GM19025 (cell line): ENCODE measurements at regions not wholly inside any gene's neighbourhood (a gene's known extent, or its start where the extent isn't known, plus 50 kb on each side); places are given as distances from the start of the nearest gene placed in this dataset.

Experiments used
- ATAC-seq: cut with Tn5 transposase; IDR thresholded peaks from one replicate; pipeline ENCODE4 v1.9.1; 2021; ENCODE audit warnings: mild to moderate bottlenecking, low read depth, moderate library complexity; ENCODE audit not compliant: unreplicated experiment

DNA sequence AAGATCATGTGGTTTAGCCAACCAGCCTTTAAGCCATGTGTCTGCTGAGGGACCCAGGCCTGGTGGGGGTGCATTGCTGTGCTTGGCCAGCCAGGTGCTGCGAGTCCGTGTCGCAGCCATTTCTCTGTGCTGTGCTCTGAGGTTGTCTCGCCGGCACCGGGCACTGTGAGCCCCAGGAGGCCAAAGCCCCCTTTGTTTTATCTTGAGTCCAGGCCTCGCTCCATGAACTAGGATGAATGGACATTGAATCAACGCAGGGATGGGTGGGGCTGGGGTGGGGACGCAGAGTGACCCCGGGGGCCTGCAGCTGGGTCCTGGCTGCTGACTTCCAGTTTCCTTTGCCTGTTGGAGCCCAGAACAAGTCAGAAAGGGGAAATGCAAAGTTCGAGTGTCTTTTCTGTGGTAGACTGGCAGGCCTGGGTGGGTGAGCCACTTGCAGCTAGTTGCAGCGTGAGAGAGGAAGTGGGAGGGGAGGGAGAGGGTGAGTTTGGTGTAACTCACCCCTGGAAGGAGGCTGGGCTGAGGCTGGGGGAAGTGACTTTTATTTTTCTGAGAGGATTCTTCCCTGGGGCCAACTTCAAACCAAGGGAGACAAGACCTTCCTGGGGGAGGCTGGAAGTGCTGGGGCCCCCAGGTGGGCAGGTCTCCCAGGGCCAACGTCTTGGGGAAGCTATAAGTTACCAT, 324.7 kb downstream of the SEC14L1 start:
- peak; percentile 59 for ATAC-seq

DNA sequence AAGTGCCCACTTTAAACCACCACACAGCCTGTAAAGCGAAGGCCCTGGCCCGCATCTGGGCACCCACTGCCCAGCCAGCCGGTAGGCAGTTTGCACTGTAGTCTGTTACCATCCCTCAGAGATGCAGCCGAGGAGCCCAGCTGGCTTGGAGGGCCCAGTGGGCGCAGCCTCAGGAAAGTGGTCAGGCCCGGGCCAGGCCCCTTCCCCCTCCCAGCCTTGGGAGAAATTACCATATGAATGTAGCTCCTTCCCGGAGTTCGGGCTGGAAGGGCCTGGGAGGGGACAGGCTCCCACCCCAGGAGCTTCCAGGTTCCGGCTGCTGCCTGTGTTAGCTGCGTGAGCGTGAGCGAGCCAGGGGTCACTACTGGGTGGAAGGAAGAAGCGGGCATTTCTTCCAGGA, 325.4 kb downstream of the SEC14L1 start:
- no peak for ATAC-seq

DNA sequence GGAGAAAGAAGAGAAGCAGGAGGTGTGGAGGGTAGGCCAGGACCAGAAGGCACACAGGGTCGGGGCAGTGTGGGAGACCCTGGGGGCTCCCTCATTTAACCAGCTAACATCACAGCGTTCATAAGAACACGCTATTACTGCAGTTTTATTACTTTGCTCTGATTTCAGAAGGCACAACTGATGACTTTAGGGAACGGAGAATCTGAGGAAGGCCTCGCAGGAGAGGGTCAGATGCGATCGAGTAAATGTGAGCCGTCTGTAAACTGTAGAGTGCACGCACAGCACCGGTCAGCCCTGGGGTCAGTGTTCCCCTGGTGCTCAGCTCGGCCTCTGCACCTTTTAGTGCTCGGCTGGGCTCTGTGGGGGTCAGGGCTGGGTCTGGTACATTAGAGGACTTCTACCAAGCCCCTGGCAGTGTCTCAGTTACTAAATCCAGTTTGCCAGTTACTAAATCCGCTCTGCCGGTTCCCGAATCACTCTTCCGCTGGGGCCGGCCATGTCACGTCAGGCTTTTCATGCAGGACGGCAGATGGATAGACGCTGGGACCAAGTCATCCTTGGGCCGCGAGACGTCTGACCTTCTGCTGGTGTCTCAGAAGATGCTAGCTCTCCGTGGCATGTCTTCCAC, 325.9 kb downstream of the SEC14L1 start:
- ATAC-seq = no peak

GRCh38 chr17:77467521-77467920, 326.8 kb downstream of the SEC14L1 start:
- ATAC-seq = no peak

DNA sequence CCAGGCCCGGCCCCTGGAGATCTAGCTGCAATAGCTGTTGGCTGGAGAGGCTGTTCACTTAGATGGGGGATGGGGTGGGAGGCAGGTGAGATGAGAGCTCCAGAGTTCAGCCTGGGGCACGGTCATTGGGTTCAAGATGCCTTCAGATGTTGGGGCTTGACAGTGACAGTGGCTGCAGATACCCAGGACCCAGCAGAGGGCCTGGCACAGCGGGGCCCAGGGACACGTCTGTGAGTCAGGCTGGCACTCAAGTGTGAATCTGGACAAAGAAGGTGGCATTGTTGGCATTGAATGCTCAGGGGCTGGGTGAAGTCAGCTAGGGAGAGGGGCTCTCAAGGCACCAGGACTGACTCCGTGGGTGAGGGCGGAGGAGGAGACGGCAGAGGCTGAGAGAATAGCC, 328.1 kb downstream of the SEC14L1 start:
- ATAC-seq = no peak

GRCh38 chr17:77470330-77470786, 329.6 kb downstream of the SEC14L1 start:
- no peak for ATAC-seq

DNA sequence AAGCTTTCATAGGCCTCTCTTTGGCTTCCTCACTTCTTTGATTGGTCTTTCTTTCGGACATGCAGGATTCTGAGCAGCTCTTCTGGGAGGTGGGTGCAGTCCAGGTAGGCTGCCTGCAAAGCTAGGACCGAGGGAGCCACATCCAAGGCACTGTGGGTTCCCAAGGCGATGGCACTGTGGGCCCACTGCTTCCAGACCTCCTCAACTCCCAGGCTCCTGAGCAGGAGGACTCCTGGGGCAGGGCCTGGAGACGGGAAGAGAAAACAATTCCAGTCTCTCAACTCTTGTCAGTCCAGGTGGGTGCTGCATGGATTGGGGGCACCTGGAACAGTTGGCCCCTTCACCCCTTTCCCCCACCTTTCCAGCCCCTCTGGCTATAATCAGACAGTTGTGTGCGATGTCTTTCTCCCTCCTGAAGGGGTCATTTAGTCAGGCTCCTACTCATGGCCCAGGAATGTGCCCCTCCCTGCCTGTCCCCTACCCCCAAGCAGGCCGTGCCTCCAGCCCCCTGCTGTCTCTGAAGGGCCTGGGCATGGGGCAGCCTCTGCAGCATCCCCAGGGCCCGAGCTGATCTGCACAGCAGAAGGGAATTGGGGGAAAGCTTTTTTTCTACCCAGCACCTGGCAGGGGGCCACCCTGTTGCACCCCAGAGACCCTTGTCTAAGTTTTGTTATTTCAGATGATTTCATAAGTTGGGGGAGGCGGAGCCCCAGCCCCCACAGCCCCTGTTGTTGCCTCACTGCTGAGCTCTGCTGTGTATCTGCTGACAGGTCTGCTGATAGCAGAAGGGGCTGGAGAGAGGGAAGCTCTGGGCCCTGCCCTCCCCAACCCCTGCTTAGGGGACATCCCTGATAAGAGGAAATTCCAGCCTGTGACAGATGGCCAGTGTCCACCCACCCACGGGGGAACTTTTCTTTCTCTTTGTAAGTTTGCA, 330.3 kb downstream of the SEC14L1 start:
- no peak for ATAC-seq

- no peak for ATAC-seq
Observed at GRCh38 chr17:77471984-77472461, 331.3 kb downstream of the SEC14L1 start.

GRCh38 chr17:77472468-77473310, 331.9 kb downstream of the SEC14L1 start:
- ATAC-seq = no peak

- ATAC-seq = no peak
Observed at GRCh38 chr17:77473615-77474226, 333.0 kb downstream of the SEC14L1 start.

- ATAC-seq = no peak
Observed at GRCh38 chr17:77474292-77474988, 333.7 kb downstream of the SEC14L1 start.

DNA sequence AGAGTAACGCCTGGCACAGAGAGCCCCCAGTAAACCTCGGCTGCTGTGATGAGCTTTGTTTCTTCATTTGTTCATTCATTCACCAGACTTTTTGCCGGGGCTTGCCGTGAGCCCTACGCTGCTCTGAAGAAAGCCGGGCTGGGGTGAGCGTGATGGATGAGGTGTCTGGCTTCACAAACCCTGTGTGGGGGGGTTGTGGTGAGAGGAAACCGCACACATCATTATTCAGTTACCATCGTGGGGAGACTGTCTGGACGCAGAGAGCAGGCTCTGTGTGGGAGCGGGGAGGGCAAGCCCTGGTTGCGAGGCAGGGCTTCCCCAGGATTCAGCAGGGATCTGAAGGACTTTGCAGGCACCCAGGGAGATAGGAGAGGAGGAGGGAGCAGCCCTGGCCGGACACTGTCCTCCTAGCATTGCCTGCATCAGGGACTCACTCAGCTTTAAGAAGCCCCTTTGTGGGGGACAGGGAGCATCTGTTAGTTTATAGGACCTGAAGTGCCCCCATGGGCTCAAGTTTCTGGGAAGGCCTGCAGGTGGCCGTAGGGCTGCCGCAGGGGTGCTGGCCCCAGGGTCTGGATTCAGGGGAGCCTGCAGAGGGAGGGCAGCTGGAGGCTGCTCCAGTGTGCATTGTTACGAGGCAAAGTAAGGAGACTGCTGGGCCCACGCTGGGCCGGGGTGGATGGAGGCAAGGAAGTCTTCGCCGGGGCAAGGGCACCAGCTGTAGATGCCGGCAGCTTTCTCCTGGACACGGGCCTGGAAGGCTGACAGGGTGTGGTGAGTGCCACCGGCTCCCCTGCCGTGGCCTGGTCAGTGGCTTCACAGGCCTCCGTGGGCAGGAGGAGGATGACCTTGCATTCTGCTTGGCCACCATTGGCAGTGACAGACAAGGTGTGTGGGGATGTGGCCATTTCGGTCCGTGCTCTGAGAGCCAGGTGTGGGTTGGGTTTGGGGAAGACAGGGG, 334.5 kb downstream of the SEC14L1 start:
- no peak for ATAC-seq

DNA sequence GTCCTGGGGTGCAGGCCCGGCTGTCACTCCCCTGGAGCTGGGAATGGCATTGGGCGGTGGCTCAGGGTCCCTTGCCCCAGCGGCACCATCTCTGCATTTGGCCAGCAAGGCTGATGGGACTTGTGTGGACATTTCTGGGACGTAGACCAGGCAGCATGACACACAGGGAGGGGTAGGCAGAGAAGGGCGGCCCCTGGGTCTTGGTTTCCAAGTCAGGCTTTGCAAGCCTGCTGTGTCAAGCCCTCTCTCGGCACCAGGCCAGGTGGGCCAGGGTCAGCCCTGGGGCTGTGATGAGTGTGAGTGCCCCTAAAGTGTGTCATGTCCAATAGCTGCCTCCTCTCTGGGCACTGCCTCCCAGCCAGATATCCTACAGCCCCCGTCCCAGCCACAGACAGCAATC, 335.2 kb downstream of the SEC14L1 start:
- no peak for ATAC-seq

- no peak for ATAC-seq
Observed at GRCh38 chr17:77476498-77476897, 335.7 kb downstream of the SEC14L1 start.

DNA sequence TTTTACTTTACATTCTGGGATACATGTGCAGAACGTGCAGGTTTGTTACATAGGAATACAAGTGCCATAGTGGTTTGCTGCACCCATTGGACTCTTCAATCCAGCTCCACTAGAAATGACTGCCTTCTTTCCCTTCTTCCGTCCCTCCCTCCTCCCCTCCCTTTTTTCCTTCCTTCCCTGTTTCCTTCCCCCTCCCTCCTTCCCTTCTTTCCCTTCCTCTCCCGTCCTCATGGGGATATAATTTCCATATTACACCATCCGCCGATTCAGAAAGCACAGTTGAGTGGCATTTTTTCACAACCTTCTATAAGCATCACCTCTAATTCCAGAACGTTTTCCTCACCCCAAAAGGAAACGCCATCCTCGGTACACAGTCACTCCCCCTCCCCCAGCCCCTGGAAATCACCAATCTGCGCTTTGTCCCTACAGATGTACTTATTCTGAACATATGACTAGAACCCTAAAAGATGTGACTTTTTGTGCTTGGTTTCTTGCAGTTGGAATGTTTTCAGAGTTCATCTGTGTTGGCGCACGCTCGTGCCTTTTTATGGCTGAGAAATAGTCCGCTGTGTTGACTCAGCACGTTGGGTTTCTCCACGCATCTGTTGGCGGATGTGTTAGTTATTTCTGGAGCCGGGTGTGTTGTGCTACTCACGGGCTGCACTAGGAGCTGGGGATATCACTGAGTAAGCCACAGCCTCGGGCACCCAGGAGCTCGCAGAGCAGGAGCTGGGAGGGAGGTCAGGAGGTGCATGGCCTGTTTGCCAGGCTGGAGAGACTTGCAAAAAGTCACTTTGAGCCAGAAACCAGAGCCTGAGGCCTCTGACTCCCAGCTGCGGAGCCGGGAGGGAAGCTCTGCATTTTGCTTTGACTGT, 336.4 kb downstream of the SEC14L1 start:
- no peak for ATAC-seq

- ATAC-seq = no peak
Observed at GRCh38 chr17:77478281-77478680, 337.5 kb downstream of the SEC14L1 start.

DNA sequence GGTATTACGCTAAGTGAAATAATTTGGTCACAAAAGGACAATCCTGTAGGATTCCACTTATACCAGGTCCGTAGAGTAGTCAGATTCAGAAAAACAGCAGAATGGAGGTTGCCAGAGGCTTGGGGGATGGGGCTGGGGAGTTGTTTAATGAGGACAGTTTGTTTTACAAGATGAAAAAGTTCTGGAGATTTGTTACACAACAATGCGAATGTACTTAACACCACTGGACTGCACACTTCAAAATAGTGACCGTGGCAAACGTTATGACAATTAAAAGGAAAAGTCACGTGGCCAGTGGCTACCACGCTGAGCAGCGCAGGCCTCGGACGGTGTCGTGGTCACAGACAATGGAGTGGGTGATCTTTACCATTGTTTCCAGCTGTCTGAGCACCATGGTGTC, 338.1 kb downstream of the SEC14L1 start:
- ATAC-seq = no peak
